Keratinocyte (primary cell): ENCODE measurements at regions not wholly inside any gene's neighbourhood (a gene's known extent, or its start where the extent isn't known, plus 50 kb on each side); places are given as distances from the start of the nearest gene placed in this dataset.

Source experiments
- DNase-seq: peaks from one replicate; pipeline ENCODE4 v3.0.0-alpha.2; 2011; ENCODE audit warnings: low read depth, missing footprints, low spot score
- FAIRE-seq: peaks from 2 replicates; lab custom pipeline; 2011; peaks lifted over from hg19 to GRCh38; lab: Jason Lieb, UNC
- H2AFZ ChIP-seq: 2 replicates; pipeline ENCODE4 v1.6.0; 2012; ENCODE audit warnings: low read length, control low read depth, inconsistent platforms; ENCODE audit not compliant: control insufficient read depth
- H3K27ac ChIP-seq: 2 replicates; pipeline ENCODE4 v1.5.1; 2011; ENCODE audit warnings: low read length; ENCODE audit not compliant: control insufficient read depth, insufficient read depth
- H3K27me3 ChIP-seq: 3 replicates; pipeline ENCODE4 v1.6.0; 2011; ENCODE audit warnings: low read length; ENCODE audit not compliant: control insufficient read depth, insufficient read depth; ENCODE audit errors: extremely low read depth
- H3K36me3 ChIP-seq, 2 experiments: 2 replicates in 1 of 2; 3 replicates in 1 of 2; pipeline ENCODE4 v1.5.1; 2011; ENCODE audit warnings: low read length in 2 of 2, mild to moderate bottlenecking in 1 of 2; ENCODE audit not compliant: control insufficient read depth in 2 of 2, insufficient read depth in 2 of 2; ENCODE audit errors: extremely low read depth in 1 of 2
- H3K4me1 ChIP-seq: 3 replicates; pipeline ENCODE4 v1.5.1; 2011; ENCODE audit warnings: low read length; ENCODE audit not compliant: control insufficient read depth, insufficient read depth; ENCODE audit errors: extremely low read depth
- H3K4me2 ChIP-seq: 3 replicates; pipeline ENCODE4 v1.6.0; 2011; ENCODE audit warnings: low read depth, low read length; ENCODE audit not compliant: control insufficient read depth, insufficient read depth; ENCODE audit errors: extremely low read depth
- H3K4me3 ChIP-seq, 3 experiments: fragments of 200-600 bp in 1 of 3; sonication (generic) in 1 of 3; 2 replicates in 2 of 3; 3 replicates in 1 of 3; pipeline ENCODE4 v1.5.1; 2011 to 2016; ENCODE audit warnings: low read length in 3 of 3, mild to moderate bottlenecking in 3 of 3, control low read depth in 2 of 3, inconsistent platforms in 1 of 3, low read depth in 1 of 3, mixed read lengths in 1 of 3, mixed run types in 1 of 3, moderate library complexity in 1 of 3; ENCODE audit not compliant: control insufficient read depth in 2 of 3, insufficient read depth in 2 of 3; ENCODE audit errors: extremely low read depth in 1 of 3
- H3K79me2 ChIP-seq: 2 replicates; pipeline ENCODE4 v1.6.0; 2012; ENCODE audit warnings: low read length; ENCODE audit not compliant: control insufficient read depth, insufficient read depth
- H3K9ac ChIP-seq: 3 replicates; pipeline ENCODE4 v1.6.0; 2011; ENCODE audit warnings: low read length; ENCODE audit not compliant: control insufficient read depth, insufficient read depth; ENCODE audit errors: extremely low read depth
- H3K9me1 ChIP-seq: 3 replicates; pipeline ENCODE4 v1.6.0; 2011; ENCODE audit warnings: low read length; ENCODE audit not compliant: control insufficient read depth, insufficient read depth; ENCODE audit errors: extremely low read depth
- H3K9me3 ChIP-seq: 2 replicates; pipeline ENCODE4 v1.5.1; 2012; ENCODE audit warnings: low read depth, low read length; ENCODE audit not compliant: control insufficient read depth
- H4K20me1 ChIP-seq: 3 replicates; pipeline ENCODE4 v1.6.0; 2011; ENCODE audit warnings: low read length; ENCODE audit not compliant: control insufficient read depth, insufficient read depth; ENCODE audit errors: extremely low read depth
- CTCF ChIP-seq, 3 experiments: IDR thresholded peaks in 1 of 3; conservative IDR thresholded peaks in 1 of 3; optimal IDR thresholded peaks in 1 of 3; 2 replicates in 2 of 3; 3 replicates in 1 of 3; pipeline versions ENCODE3 to v1.5.1; 2011; ENCODE audit warnings: low read length in 3 of 3, mild to moderate bottlenecking in 3 of 3, moderate library complexity in 2 of 3, control low read depth in 1 of 3, inconsistent platforms in 1 of 3; ENCODE audit not compliant: insufficient read depth in 2 of 3; ENCODE audit errors: extremely low read depth in 1 of 3
- EZH2 ChIP-seq: IDR thresholded peaks from one replicate; pipeline ENCODE4 v1.6.1; 2012; ENCODE audit warnings: inconsistent platforms, mild to moderate bottlenecking, low read length, moderate library complexity
- dilution Hi-C: fragments of 300-500 bp; cut with MboI; formaldehyde crosslinking; loops from one replicate; pipeline ENCODE4 v1.7.0; 2020; ENCODE audit warnings: low sequenced_read_pairs; ENCODE audit not compliant: extremely low pct_ligation_motif_present

GRCh38 chr6:63493557-63493956, 78.7 kb upstream of the LOC128125822 start:
- H3K4me3 ChIP-seq = no peak overlapping the region
- dilution Hi-C loops = no loop called here
- no peaks in the 10 kb centered on the region for H3K4me1 ChIP-seq
- TF ChIP-seq CTCF (optimal IDR thresholded peaks at IDR 0.05 in 1 of 3, IDR thresholded peaks at IDR 0.05 in 1 of 3, conservative IDR thresholded peaks at IDR 0.05 in 1 of 3; ENCODE audit: extremely low read depth in 1 of 3, insufficient read depth in 2 of 3, low read length in 3 of 3) = no peak
- no peak for TF ChIP-seq EZH2
- H3K9ac ChIP-seq = no peak overlapping the region
- no peak overlapping the region for H2AFZ ChIP-seq
- no peaks in the 10 kb centered on the region for H3K36me3 ChIP-seq
- DNase-seq = peak; percentile 9
- H4K20me1 ChIP-seq = no peaks in the 10 kb centered on the region
- H3K79me2 ChIP-seq = no peaks in the 10 kb centered on the region
- no peak overlapping the region for H3K27ac ChIP-seq
- no peak overlapping the region for H3K4me2 ChIP-seq
- no peaks in the 10 kb centered on the region for H3K27me3 ChIP-seq
- no peaks in the 10 kb centered on the region for H3K9me1 ChIP-seq
- no peak for FAIRE-seq
- no peaks in the 10 kb centered on the region for H3K9me3 ChIP-seq

- dilution Hi-C loops = no loop called here
- FAIRE-seq = no peak
- Histone ChIP-seq H3K9ac (no peak overlapping the region), H3K4me3 (no peak overlapping the region), H3K4me1 (no peaks in the 10 kb centered on the region), H4K20me1 (no peaks in the 10 kb centered on the region), H3K79me2 (no peaks in the 10 kb centered on the region), H3K27me3 (no peaks in the 10 kb centered on the region), H3K9me3 (no peaks in the 10 kb centered on the region), H3K27ac (no peak overlapping the region), H2AFZ (no peak overlapping the region), H3K4me2 (no peak overlapping the region), H3K9me1 (no peaks in the 10 kb centered on the region), H3K36me3 (no peaks in the 10 kb centered on the region)
- DNase-seq = no peak
- no peak for TF ChIP-seq EZH2
- TF ChIP-seq CTCF (optimal IDR thresholded peaks at IDR 0.05 in 1 of 3, IDR thresholded peaks at IDR 0.05 in 1 of 3, conservative IDR thresholded peaks at IDR 0.05 in 1 of 3; ENCODE audit: extremely low read depth in 1 of 3, insufficient read depth in 2 of 3, low read length in 3 of 3) = no peak
Measured at GRCh38 chr6:63496361-63496804, 75.9 kb upstream of the LOC128125822 start.
